ENCODE measurements at regions not wholly inside any gene's neighbourhood (a gene's known extent, or its start where the extent isn't known, plus 50 kb on each side); places are given as distances from the start of the nearest gene placed in this dataset.

- H3K4me3 Mint-ChIP-seq (ENCODE audit: unreplicated experiment): no peak overlapping the region
Observed at GRCh38 chr7:4556868-4557793, 125.0 kb upstream of the FOXK1 start.

GRCh38 chr7:4561795-4562194 lies 120.3 kb upstream of the FOXK1 start:
- H3K4me1 Mint-ChIP-seq (ENCODE audit: low read depth): no peaks in the 10 kb centered on the region
- no peak overlapping the region for H3K4me3 Mint-ChIP-seq (ENCODE audit: unreplicated experiment)
- no peak for DNase-seq (ENCODE audit: low spot score)
- H3K9me3 Mint-ChIP-seq (ENCODE audit: low read depth): peaks cover 10% of the 10 kb centered on the region
- H3K27me3 Mint-ChIP-seq (ENCODE audit: low read depth): peaks cover 16% of the 10 kb centered on the region
- H3K36me3 Mint-ChIP-seq (ENCODE audit: low read depth): no peaks in the 10 kb centered on the region
- TF ChIP-seq CTCF (IDR thresholded peaks at IDR 0.05): peak; percentile 20
- H3K27ac Mint-ChIP-seq (ENCODE audit: unreplicated experiment): no peak overlapping the region

More at GRCh38 chr7:4556868-4557793, 125.0 kb upstream of the FOXK1 start:
- peaks cover 8% of the 10 kb centered on the region for H3K36me3 Mint-ChIP-seq (ENCODE audit: low read depth)
- H3K4me1 Mint-ChIP-seq (ENCODE audit: low read depth): no peaks in the 10 kb centered on the region
- H3K27me3 Mint-ChIP-seq (ENCODE audit: low read depth): peaks cover 9% of the 10 kb centered on the region
- TF ChIP-seq CTCF (IDR thresholded peaks at IDR 0.05): no peak
- no peak overlapping the region for H3K27ac Mint-ChIP-seq (ENCODE audit: unreplicated experiment)
- DNase-seq (ENCODE audit: low spot score): no peak
- peaks cover 34% of the 10 kb centered on the region for H3K9me3 Mint-ChIP-seq (ENCODE audit: low read depth)

GRCh38 chr7:4566714-4567113 lies 115.4 kb upstream of the FOXK1 start:
- TF ChIP-seq CTCF (IDR thresholded peaks at IDR 0.05): no peak
- H3K4me1 Mint-ChIP-seq (ENCODE audit: low read depth): no peaks in the 10 kb centered on the region
- H3K4me3 Mint-ChIP-seq (ENCODE audit: unreplicated experiment): no peak overlapping the region
- no peaks in the 10 kb centered on the region for H3K36me3 Mint-ChIP-seq (ENCODE audit: low read depth)
- H3K9me3 Mint-ChIP-seq (ENCODE audit: low read depth): peaks cover 10% of the 10 kb centered on the region
- H3K27ac Mint-ChIP-seq (ENCODE audit: unreplicated experiment): no peak overlapping the region
- peaks cover 12% of the 10 kb centered on the region for H3K27me3 Mint-ChIP-seq (ENCODE audit: low read depth)
- DNase-seq (ENCODE audit: low spot score): no peak

- no peak overlapping the region for H3K4me3 Mint-ChIP-seq (ENCODE audit: unreplicated experiment)
- no peaks in the 10 kb centered on the region for H3K36me3 Mint-ChIP-seq (ENCODE audit: low read depth)
- peaks cover 6% of the 10 kb centered on the region for H3K27me3 Mint-ChIP-seq (ENCODE audit: low read depth)
- no peak for DNase-seq (ENCODE audit: low spot score)
- no peaks in the 10 kb centered on the region for H3K4me1 Mint-ChIP-seq (ENCODE audit: low read depth)
- no peak for TF ChIP-seq CTCF (IDR thresholded peaks at IDR 0.05)
- H3K9me3 Mint-ChIP-seq (ENCODE audit: low read depth): peaks cover 5% of the 10 kb centered on the region
- no peak overlapping the region for H3K27ac Mint-ChIP-seq (ENCODE audit: unreplicated experiment)
Observed at GRCh38 chr7:4574851-4575250, 107.2 kb upstream of the FOXK1 start.

GRCh38 chr7:4575254-4575653 lies 106.8 kb upstream of the FOXK1 start:
- TF ChIP-seq CTCF (IDR thresholded peaks at IDR 0.05): no peak
- peaks cover 6% of the 10 kb centered on the region for H3K27me3 Mint-ChIP-seq (ENCODE audit: low read depth)
- no peak overlapping the region for H3K4me3 Mint-ChIP-seq (ENCODE audit: unreplicated experiment)
- H3K4me1 Mint-ChIP-seq (ENCODE audit: low read depth): no peaks in the 10 kb centered on the region
- no peak overlapping the region for H3K27ac Mint-ChIP-seq (ENCODE audit: unreplicated experiment)
- no peak for DNase-seq (ENCODE audit: low spot score)
- no peaks in the 10 kb centered on the region for H3K36me3 Mint-ChIP-seq (ENCODE audit: low read depth)
- peaks cover 5% of the 10 kb centered on the region for H3K9me3 Mint-ChIP-seq (ENCODE audit: low read depth)
